Esophagus muscularis mucosa (tissue), 2 donors: ENCODE measurements at regions not wholly inside any gene's neighbourhood (a gene's known extent, or its start where the extent isn't known, plus 50 kb on each side); places are given as distances from the start of the nearest gene placed in this dataset.

Source experiments
- POLR2A ChIP-seq: fragments of 450-650 bp; IDR thresholded peaks from one replicate; pipeline ENCODE4 v1.6.1; 2017; ENCODE audit warnings: antibody characterized with exemption, moderate library complexity, mild to moderate bottlenecking, low read depth
- POLR2AphosphoS5 ChIP-seq, 2 donors: sonication (generic); formaldehyde crosslinking; IDR thresholded peaks; one replicate each; pipeline ENCODE4 v1.6.1; 2017; ENCODE audit warnings: antibody characterized with exemption in 2 of 2

GRCh38 chrX:138254001-138254400 lies 457.5 kb downstream of the FGF13 start:
- TF ChIP-seq POLR2AphosphoS5 (IDR thresholded peaks at IDR 0.05) (no peak), POLR2A (no peak)
